Activated CD8-positive, alpha-beta memory T cell treated with anti-CD3 and anti-CD28 coated beads for 4 hours (primary cell): ENCODE measurements at regions not wholly inside any gene's neighbourhood (a gene's known extent, or its start where the extent isn't known, plus 50 kb on each side); places are given as distances from the start of the nearest gene placed in this dataset.
"Not testable (repeated sequence)": the region's sequence is repeated elsewhere in the genome, so short reads cannot be mapped to it uniquely, and the experiment has no call there.

Experiments used
- DNase-seq, 2 donors: peaks; one replicate each; pipeline ENCODE4 v3.0.0-alpha.2; 2020; ENCODE audit warnings: low read depth in 2 of 2

DNA sequence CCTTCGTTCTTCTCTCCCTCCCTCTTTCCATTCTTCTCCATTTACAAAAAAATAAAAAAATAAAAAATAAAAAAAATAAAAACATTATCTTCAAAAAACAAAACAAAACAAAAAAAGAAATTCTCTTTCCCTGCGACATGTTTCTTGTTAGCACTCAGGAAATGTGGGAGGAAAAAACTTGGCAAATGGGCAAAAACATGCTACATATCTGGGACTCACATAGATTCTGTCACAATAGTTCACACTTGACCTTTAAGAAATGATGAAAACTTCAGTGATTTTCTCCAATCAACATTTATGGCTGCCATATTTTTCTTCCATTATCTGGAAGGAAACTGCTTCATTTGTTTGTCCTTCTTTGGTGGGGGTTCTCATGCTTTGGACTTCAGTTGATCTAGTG lies 109.3 kb downstream of the PRKAB2 start:
- no peak for DNase-seq

DNA sequence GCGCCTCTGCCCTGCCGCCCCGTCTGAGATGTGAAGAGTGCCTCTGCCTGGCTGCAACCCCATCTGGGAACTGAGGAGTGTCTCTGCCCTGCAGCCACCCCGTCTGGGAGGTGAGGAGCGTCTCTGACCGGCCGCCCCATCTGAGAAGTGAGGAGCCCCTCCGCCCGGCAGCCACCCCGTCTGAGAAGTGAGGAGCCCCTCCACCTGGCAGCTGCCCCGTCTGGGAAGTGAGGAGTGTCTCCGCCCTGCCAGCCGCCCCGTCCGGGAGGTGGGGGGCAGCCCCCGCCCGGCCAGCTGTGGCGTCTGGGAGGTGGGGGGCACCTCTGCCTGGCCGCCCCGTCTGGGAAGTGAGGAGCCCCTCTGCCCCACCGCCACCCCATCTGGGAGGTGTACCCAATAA lies 110.4 kb downstream of the PRKAB2 start:
- DNase-seq: not testable (repeated sequence)

DNA sequence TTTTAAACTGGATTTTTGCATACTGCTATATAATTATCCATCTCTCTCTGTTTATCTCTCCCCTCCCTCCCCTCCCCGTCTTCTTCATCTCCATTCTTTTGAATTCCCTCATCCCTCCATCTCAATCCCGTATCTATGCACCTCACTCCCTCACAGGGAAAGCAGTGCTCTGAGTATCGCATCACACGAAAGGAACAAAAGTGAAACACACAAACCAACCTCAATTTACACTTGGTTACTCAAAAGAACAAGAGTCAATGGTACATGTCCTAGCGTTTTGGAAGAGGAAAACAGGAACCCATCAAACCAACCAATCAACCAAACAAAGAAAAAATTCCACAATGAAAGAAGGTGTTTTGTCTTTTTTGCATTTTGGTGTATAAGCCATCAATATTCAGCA lies 115.1 kb downstream of the NBPF12 start:
- DNase-seq: no peak

DNA sequence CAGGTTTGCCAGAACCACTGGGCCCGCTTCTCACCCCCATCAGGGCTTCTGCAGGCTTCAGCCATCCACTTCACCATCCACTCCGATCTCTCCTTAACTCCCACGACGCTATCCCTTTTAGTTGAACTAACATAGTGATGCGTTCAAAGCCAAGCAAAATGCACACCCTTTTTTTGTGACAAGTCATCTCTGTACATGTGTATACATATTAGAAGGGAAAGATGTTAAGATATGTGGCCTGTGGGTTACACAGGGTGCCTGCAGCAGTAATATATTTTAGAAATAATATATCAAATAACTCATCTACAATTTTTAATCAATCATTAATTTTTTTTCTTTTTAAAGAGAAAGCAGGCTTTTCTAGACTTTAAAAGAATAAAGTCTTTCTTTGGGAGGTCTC lies 114.6 kb downstream of the NBPF12 start:
- DNase-seq: no peak

DNA sequence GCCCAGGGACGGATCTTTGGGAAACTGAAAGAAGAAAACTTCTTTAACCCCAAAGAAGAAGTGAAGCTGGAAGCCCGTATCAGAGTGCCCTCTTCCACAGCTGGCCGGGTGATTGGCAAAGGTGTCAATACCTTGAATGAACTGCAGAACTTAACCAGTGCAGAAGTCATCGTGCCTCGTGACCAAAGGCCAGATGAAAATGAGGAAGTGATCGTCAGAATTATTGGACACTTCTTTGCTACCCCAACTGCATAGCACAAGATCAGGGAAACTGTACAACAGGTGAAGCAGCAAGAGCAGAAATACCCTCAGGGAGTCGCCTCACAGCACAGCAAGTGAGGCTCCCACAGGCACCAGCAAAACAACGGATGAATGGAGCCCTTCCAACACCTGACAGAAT lies 114.0 kb downstream of the NBPF12 start:
- DNase-seq: no peak

DNA sequence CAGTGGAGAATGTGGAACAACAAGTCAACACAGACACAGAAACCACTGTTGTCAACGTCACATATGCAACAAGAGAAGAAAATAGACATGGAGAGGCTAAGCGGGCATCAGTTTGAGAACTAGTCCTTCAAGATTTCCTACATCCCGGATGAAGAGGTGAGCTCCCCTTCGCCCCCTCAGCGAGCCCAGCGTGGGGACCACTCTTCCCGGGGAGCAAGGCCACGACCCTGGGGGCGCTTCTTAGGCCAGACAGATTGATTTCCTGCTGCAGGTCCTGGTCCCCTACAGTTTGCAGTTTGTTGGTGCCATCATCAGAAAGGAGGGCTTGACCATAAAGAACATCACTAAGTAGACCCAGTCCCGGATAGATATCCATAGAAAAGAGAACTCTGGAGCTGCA lies 113.0 kb downstream of the NBPF12 start:
- no peak for DNase-seq

DNA sequence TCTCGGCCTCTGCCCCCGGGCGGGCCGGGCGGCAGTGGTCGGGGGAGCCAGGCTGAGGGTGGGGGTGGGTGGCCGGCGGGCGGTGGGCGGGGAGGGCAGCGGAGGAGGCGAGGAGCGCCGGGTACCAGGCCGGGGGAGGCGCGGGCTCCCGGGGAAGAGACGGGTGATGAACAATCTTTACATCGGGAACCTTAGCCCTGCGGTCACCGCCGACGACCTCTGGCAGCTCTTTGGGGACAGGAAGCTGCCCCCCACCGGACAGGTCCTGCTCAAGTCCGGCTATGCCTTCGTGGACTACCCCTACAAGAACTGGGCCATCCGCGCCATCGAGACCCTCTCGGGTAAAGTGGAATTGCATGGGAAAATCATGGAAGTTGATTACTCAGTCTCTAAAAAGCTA lies 112.5 kb downstream of the NBPF12 start:
- DNase-seq: no peak

DNA sequence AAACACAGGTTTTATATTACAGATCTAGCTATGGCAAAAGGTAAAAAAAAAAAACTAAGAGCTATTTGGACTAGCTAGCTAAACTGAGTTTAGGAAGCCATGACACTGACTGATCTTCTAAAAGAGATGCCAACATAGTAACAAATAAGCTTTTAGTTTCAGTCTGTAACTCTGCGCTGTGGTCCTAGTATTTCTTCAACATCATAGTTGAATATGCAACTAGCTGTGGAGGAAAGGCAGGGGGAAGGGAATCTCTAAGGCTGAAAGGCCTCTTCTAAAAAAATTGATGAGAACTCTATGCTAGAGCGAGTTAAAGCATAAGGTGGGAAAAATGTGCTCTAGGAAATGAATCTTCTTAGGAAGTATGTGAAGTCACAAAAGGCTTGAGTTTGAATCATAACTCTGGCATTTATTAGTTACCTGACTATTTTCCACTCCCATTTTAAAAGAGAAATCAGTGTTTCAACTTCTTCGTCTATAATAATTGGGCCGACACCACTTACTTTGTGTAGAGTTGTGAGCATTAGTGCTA lies 108.8 kb downstream of the NBPF12 start:
- DNase-seq: not testable (repeated sequence)

DNA sequence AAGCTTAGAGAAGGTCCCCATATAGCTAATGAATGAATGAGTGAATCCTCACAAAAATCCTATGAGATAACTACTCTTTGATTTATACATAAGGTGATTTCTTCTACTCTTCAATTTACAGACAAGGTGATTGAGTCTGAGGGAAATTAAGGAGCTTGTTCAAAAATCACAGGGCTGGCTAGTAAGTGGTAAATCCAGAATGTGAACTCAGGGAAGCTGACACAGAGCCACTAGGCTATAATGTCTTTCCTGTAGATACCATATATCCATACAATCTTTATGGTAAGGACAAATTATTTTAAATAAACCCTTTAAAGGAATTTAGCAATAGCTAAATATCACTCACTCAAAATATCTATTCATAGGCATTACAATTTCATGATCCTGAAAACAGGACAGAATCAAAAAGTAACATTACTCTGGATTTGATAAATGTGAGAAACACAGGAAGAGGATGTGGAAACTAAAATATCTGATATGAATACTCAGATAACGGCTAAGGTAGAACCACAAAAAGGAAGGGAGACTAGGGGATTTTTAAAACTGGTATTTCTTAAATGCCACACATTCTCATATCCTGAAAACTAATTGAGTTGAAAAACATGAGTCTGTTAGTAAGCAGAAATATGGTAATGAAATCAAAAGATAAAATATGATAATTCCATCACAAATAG lies 108.2 kb downstream of the NBPF12 start:
- DNase-seq: no peak
